Hippocampal formation (tissue), 2 donors: ENCODE measurements at regions not wholly inside any gene's neighbourhood (a gene's known extent, or its start where the extent isn't known, plus 50 kb on each side); places are given as distances from the start of the nearest gene placed in this dataset.

ENCODE experiments used
- DNase-seq, 2 donors: peaks; one replicate each; lab custom pipeline; 2025; lab: John Stamatoyannopoulos, UW

DNA sequence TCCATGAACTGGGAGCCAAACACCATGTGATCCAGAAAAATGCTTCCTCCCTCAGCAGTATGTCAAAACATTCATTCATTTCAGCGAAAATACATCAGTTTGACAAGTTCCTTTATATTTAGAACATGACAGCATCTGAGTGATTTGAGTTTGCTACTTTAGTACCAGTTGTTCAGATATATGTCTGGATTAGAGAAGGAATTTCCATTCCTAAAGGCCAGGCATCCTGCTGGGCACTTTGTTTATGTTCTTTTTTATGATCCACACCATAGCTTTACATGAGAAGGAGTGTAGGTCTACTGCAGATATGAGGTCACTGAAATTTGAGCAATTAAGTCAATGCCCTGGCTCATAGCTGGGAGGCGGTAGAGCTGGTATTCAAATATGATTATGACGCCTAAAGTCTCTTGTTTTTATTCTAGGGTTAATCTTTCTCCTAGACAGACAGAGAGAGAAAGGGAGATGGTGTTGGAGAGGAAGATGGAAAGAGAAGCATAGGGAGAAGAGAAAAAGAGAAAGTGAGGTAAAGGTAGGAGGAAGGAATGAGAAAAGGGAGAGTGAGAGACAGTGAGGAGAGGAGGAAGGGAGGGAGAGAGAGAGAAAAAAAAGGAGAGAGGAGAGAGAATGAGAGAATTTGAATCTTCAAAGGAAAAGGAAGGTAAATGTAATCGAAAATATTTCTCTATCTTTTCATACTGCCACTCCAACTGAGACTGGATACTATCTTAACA is 839.5 kb upstream of the FANCL start:
- DNase-seq = no peak

DNA sequence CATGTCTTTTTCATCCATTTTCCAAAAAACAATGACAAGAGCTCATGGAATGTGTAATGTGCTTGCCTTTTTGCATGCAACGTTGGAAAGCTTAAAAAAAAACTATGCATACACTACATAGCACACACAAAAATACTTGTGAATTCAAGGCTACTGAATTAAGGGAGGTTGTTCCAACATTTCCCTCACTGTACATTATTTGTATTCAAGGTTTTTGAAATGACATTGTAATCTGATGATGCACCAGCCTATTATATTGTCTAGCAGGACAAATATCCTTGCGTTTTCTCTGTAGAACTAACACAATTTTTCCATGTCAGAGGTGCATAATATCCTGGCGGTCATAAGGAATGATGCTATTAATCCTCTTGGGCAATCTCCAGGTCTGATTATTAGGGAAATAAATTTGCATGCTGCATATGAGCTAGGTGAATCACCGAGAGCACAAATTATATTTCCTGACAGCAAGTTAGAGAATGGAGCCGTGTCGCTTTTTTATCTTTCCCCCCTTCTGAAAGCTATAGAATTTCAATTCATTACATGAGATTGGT is 836.9 kb upstream of the FANCL start:
- DNase-seq = no peak

DNA sequence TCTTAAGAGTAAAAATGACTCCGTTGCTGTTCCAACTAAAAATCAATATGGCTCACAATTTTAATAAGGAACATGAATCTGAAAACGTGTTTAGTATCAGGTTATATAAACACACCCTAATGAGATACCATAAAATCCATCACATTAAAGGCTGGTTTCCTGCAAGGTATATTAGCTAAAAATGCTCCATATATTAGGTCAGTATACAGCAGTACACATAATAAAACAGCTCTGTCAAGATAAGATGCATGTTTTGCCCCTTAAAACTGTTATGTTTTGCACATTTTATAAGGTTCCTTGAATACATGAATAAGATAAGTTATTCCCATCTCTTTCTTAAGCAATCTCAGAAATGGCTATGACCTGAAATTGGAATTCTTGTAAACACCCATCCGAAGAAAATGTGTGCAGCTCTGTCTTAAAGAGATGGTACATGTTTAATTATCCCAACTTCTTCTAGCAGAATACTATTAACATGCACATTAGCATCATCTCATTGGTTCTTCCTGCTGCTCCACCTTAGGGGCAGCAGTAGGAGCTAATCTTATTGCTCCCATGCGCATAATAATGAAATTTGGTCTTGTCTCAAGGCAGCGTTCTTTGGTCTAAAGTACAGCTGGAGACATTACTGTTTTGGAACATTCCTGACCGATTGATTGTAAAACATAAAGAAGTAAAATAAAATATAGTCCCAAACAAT is 836.1 kb upstream of the FANCL start:
- no peak for DNase-seq

DNA sequence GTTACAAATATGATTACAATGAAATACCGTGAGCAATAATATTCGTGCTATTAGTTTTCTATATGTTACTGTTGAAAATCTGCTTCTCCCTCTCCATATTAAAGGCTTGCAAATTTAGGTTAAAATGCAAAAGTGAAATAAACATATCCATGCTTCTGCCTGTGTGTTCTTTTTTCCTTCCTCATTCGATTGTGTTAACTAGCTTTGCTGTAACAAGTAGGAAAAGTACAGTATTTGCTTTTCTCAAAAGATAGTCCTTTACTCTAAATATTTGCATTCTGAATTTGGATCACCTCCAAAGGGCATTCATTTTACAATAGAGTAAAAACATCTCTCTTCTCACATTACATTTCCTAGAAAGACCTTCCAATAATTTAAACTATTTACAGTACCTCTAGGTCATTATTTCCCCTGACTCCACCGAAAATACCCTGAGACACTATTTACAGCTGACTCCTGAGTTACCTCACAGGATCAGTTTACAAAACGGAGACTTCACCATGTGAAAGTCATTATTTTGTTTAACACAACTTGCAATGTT is 835.0 kb upstream of the FANCL start:
- no peak for DNase-seq

DNA sequence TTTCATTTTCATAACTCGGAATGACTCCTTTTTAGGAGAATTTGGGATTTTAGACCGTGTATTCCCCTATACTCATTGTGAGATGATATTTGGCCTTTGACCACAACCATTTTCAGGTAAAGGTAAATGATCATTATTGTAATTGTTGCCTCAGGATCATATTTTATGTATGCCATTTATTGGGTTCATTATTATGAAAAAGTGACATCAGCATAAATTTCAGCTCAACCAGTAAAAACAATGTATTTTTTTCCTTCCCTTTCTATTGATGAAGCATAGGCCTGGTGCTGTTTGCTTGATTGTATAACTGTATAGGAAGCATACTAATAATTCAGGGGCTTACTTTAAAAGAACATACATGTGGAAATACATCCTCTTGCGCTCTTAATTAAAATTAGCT is 832.9 kb upstream of the FANCL start:
- DNase-seq = no peak

DNA sequence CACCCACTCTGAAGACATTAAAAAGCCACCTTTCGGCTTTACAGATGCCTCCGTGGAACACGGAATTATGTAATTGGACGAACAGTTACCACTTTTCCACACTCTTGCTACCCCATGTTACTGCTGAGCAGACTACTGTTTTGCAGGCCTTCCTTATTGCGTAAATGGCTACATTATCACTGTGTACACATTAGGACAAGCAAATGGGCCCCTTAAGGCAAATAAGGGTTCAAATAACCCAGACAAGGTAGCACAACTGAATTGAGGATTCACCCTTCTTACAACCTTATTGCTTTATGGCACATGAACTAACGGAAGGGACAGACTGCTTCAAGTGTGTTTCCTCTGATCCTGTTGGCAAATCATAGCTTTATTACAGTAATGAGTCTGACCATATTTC is 832.2 kb upstream of the FANCL start:
- DNase-seq = no peak

DNA sequence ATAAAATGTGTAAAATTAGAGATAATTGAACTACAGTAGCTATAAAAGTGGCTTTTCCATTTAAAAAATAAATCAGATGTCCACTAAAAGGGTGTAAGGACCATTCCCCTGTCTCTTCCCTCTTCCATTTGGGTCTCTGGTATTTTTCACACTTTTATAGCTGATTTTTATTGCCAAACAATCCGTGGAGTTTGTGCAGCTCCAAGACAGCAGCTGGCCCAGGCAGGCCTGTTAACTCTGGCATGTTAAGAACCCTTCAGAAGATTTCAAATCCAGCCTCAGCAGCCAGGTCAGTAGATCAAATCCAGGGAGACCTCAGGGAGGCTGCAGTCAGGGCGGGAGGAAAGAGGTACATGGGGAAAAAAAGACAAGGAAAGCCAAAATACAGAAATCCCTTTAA is 827.1 kb upstream of the FANCL start:
- no peak for DNase-seq

DNA sequence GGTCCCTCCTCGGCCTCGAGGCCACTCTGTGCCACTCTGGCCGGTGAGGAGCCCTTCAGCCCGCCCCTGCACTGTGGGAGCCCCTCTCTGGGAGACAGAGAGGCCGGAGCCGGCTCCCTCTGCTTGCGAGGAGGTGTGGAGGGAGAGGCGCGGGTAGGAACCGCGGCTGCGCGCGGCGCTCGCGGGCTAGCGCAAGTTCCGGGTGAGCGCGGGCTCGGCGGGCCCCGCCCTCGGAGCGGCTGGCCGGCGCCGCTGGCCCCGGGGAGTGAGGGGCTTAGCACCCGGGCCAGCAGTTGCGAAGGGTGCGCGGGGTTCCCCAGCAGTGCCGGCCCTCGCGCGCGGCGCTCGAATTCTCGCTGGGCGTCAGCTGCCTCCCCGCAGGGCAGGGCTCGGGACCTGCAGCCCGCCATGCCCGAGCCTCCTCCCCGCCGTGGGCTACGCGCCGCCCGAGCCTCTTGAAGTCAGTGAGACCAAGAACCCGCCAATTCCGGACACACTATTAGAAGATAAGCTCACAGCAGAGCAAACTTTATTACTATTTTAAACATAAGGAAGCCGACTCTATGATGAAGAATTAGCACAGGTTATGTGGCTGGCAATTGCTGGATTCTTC is 825.8 kb upstream of the FANCL start:
- no peak for DNase-seq

DNA sequence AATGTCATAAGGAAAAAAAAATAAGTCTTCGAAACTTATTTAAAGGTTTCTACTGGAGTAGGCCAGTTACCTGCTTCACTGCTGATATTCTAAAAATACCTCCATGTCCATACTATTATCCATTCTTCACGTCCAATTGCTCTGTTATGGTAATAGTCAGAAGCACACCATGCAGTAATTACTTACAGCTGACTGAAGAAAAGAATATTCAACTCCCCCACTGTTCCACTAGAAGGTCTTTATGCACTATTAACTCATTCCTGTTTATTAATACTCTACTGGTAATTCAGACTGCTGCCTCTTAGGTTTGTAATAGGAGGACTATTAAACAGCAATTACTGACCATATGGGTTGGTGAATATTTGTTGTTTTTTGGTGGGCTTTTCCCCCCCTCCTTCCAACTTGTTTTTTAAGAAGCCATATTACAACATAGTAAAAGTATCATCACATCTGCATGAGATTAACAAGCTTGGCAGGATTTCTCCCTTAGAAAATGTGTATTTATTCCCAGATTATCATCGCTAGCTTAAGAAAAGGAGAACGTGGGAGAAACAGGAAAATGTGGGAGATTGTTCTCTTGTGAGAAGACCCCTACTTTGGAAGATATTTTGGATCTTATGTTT is 806.4 kb upstream of the FANCL start:
- no peak for DNase-seq

DNA sequence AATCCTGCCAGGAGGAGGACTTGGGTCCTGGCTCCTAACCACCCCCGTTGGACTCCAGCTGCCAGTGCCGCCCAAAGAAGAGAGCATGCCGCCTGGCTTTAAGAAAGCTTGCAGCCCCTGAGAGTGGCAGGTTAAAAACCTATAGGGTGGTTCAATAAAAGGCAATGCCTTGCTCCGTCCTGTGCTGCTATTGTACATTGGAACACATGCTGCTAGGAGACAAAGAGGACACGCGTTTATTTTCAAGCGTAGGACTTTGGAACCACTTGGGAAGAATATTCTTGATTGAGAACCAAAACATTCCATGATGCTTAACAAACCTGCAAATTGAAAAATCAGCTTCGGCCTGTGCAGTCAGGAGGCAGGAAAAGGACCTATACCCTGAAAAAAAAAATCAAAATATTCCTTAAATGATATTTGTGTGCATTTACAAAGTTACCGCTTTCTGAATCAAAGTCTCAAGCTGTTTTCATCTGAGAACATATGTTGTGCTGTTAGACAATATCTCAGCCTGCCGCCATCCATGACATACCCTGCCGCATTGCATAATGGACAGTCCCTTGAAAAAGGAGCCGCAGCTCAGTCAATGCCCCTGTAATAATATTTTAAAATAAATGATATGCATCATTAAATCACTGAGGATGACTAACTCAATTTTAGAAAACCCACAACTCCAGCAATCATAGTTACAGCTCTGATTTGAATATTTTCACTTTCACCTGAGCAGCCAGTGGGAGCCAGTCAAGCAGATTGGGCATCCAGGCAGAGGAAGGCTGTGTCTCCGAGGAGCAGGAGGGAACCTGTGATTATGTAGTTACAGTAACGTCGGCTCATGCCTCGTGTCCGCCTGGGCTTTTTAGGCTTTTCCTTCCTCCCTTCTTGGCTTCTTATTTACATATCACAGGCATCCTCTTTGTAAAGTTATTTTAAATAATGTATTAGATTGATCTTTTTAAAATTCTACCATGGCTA is 805.6 kb upstream of the FANCL start:
- DNase-seq = no peak

DNA sequence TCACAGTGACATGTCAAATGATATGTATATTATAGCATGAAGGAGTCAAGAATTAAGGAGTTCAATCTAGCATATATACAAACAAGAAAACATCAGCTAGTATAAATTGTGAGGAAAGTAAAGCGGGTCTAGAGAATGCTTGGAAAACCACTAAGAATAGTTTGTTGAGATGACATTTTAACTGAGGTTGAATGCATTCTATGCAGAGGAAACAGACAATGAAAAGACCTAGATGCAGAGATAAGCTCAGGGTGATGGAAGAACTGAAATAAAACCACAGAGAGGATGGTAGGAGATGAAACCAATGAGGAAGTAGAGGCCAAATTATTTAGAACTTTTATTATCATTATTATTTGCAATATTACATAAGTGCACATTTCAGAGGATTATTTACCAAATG is 803.6 kb upstream of the FANCL start:
- DNase-seq = no peak

DNA sequence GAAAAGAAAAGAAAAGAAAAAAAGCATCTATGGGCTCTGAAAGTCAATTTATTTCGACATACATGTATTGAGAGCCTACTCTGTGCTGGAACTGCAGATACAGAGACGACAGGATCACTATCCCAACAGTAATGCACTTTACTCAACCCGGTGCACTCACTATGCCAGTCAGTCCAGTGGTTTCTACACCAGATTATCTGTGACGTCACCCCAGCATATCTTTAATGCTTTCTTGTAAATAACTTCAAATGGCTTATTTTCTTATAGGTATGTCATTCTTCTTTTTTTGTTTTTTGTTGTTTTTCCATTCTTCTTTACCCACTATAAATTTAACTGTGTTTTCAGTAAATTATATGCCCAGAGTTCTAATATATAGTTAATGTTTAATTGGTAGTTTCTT is 800.0 kb upstream of the FANCL start:
- DNase-seq = no peak

DNA sequence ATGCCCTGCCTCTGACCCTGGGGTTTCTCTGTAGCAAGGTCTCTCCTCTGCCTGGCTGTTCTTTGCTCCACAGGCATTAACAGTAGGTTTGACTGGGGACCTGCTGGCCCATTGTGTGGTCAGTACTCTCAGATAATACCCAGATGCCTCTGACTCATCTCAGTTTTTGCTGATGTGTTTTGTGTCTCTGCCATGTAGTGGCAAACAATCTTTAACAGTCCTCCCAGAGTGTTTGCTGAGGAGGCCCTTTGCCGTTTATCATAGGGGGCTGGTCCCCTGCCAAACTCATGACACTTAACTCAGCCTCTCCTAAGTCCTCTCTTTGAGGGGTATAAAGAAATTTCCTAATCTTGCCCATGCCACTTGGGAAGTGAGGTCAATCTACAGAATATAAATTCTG is 793.7 kb upstream of the FANCL start:
- no peak for DNase-seq

DNA sequence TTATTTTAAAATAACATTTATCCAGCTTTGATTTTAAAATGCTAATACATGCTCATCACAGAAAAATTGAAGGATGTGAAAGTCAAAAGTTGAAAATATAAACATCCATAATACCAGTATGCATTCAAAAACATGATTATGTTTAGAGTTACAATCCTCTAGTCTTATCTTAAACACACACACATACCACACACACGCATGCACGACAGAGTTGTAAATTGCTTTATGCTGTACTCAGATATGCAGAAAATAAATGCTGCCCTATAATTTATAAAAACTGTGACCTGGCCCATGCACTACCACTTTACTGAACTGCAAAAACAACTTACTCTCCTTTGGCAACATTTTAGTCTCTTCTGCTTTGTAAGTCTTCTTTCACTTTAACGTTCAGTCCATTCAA is 793.0 kb upstream of the FANCL start:
- DNase-seq = no peak

DNA sequence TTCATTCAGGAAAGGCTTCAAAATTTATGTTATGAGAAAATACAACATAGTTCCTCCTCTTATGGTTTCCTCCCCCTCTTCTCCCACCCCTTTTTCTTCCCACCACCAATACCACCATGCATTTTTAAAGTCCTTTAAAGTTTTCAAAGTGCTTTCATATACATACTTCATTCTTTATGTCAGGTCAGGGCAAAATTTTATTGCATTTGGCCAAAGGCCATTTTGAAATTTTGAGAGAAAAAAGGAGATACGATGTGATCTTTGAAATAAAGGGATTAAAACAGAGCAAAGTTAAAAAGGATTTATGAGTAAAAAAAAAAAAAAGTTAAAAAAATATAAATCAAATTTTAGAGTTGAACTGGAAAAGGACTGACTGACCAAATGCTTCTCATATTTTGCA is 792.5 kb upstream of the FANCL start:
- DNase-seq = no peak

DNA sequence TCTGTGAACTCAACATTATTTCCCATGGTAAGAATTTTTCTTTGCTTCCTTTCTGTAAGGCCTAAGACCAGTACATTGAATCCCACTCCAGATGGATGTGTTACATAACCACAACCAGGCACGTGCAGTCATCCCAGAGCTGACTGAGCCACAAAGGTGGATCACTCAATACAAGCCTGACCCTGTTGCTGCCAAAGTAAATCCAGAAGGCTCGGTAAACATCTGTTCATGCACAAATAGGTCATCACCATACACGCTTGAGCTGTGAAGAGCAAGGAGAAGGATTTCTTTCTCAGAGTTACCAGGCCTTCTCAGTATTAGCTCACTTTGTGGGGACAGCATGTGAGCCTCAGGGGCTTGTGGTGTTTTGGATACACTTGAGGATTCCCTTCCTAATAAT is 791.4 kb upstream of the FANCL start:
- DNase-seq = no peak

DNA sequence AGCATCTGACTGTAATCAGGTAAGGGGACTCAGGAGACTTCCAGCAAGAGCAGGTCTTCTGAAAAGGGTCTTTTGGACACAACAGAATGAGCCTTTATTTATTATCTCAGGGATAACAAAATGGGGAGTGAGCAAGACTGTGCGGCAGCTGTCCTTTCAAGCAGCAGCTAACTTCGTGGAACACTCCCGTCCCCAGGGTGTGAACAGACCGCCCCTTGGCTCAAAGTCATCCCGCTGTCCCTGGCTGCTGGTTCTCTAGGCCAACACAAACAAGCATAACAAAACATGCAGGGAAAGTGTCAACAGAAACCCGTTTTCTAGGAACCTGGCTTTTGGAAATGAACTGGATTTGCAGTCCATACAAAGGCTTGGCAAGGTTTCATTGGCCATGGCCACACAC is 787.9 kb upstream of the FANCL start:
- no peak for DNase-seq

DNA sequence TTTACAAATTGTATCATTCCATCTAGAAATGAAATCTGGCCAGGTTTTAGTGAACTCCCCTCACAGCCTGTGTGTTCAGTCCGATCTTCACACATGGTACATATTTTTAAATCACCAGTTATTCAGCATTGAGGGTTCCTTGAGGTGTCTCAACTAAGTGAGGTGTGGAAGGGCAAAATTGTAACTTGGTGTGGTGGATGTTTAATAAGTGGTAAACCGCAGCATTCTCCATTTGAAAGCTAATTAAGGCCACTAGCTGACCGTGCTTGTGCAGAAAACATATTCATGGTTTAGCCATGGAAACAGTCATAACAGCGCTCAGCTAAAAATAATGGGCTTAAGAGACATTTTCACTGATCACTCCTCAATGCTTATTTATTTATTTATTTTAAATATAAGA is 786.2 kb upstream of the FANCL start:
- no peak for DNase-seq

DNA sequence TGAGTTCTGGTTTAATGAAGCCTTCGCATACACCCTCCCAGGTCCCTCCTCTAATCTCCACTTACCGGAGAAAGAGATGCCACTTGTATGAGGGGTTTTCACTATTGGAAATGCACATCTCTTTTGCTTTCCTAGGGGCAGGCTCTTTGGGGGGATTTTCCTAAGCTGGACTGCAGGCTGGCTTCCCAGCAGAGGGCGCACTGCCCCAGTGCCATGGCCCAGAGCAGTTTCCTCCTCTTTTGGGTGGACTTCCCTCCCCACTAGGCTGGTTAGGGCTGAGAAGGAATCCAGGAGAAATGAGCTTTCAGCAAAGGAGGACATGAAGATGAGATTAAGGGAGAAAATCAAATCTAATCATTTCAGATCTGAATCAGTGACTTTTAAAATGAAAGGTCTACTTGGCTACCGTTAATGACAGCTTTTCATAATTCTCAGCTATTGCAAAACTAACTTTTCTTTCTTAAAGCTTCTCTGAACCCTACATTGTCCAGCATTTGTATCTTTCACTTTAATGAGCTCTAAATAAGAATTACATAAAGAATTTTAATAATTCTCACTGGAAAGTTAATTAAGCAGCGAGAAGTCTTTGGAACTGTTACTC is 784.1 kb upstream of the FANCL start:
- DNase-seq = no peak

DNA sequence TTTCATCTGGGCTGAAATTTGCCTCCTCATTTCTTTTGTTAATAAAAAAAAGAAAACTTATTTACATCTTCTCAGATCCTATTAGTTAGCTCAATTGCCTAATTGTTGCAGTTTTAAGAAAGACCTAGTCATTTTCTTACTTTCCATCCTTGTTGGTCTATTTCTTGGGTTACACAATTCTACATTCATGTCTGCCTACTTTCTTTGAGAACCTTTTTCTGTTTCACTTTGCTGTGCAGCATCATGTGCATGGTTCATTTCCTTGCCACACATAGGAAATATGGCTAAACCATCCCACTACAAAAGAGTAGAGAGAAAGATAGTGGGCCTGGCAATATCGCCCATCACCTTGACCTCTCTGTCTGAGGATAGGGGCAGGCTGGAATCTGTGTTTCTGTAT is 780.7 kb upstream of the FANCL start:
- no peak for DNase-seq
